Esophagus squamous epithelium (tissue), 4 donors: ENCODE measurements at regions not wholly inside any gene's neighbourhood (a gene's known extent, or its start where the extent isn't known, plus 50 kb on each side); places are given as distances from the start of the nearest gene placed in this dataset.

Experiments
- POLR2A ChIP-seq, 4 donors: fragments of 450-650 bp; IDR thresholded peaks; one replicate each; pipeline ENCODE4 v1.6.1; 2017; ENCODE audit warnings: antibody characterized with exemption in 4 of 4, mild to moderate bottlenecking in 4 of 4, moderate library complexity in 3 of 4
- TF ChIP-seq, protein P1 (sequence below), 6 experiments: fragments of 450-650 bp in 4 of 6; fragments of 200-600 bp in 2 of 6; sonication (generic) in 2 of 6; IDR thresholded peaks; one replicate each; pipeline ENCODE4 v1.5.1; 2016 to 2019; ENCODE audit warnings: antibody characterized with exemption in 6 of 6, mild to moderate bottlenecking in 4 of 6, moderate library complexity in 4 of 6

DNA sequence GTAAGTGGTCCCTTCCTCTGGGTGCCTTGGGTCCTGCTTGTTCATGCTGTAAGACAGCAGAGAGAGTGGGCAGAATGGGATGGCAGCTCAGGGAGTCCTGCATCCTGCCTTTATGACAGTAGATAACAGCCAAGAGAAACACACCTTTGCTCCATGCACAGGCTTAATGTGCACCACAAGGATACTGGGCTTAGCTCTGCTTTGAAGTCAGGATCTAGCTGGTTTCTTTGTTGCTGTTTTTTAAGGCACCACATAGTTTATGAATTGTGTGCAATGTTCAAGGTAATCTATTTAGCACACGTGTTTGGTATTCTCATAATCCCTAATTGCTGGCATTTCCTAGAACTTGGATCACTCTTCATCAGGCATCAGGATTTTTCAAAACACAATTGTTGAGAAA lies 239.5 kb upstream of the DCN start:
- TF ChIP-seq, protein P1, sequence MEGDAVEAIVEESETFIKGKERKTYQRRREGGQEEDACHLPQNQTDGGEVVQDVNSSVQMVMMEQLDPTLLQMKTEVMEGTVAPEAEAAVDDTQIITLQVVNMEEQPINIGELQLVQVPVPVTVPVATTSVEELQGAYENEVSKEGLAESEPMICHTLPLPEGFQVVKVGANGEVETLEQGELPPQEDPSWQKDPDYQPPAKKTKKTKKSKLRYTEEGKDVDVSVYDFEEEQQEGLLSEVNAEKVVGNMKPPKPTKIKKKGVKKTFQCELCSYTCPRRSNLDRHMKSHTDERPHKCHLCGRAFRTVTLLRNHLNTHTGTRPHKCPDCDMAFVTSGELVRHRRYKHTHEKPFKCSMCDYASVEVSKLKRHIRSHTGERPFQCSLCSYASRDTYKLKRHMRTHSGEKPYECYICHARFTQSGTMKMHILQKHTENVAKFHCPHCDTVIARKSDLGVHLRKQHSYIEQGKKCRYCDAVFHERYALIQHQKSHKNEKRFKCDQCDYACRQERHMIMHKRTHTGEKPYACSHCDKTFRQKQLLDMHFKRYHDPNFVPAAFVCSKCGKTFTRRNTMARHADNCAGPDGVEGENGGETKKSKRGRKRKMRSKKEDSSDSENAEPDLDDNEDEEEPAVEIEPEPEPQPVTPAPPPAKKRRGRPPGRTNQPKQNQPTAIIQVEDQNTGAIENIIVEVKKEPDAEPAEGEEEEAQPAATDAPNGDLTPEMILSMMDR (IDR thresholded peaks at IDR 0.05), result no peak
- TF ChIP-seq POLR2A (IDR thresholded peaks at IDR 0.05), result no peak
